ENCODE measurements at regions not wholly inside any gene's neighbourhood (a gene's known extent, or its start where the extent isn't known, plus 50 kb on each side); places are given as distances from the start of the nearest gene placed in this dataset.
"Not testable (repeated sequence)": the region's sequence is repeated elsewhere in the genome, so short reads cannot be mapped to it uniquely, and the experiment has no call there.

GRCh38 chr4:15201782-15202181 is 199.5 kb downstream of the CPEB2 start:
- TF ChIP-seq, protein P1, sequence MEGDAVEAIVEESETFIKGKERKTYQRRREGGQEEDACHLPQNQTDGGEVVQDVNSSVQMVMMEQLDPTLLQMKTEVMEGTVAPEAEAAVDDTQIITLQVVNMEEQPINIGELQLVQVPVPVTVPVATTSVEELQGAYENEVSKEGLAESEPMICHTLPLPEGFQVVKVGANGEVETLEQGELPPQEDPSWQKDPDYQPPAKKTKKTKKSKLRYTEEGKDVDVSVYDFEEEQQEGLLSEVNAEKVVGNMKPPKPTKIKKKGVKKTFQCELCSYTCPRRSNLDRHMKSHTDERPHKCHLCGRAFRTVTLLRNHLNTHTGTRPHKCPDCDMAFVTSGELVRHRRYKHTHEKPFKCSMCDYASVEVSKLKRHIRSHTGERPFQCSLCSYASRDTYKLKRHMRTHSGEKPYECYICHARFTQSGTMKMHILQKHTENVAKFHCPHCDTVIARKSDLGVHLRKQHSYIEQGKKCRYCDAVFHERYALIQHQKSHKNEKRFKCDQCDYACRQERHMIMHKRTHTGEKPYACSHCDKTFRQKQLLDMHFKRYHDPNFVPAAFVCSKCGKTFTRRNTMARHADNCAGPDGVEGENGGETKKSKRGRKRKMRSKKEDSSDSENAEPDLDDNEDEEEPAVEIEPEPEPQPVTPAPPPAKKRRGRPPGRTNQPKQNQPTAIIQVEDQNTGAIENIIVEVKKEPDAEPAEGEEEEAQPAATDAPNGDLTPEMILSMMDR (conservative IDR thresholded peaks at IDR 0.05; ENCODE audit: low read length) = no peak
- no peak for TF ChIP-seq EZH2phosphoT487 (IDR thresholded peaks at IDR 0.05; ENCODE audit: borderline replicate concordance)

GRCh38 chr4:15202481-15202880 is 200.2 kb downstream of the CPEB2 start:
- no peaks in the 10 kb centered on the region for H3K27me3 ChIP-seq (ENCODE audit: insufficient read depth, low read length, poor library complexity, severe bottlenecking)
- H3K4me1 ChIP-seq (ENCODE audit: insufficient read depth, low read length, poor library complexity, severe bottlenecking) = no peaks in the 10 kb centered on the region
- H4K20me1 ChIP-seq (ENCODE audit: insufficient read depth, low read length, poor library complexity, severe bottlenecking) = no peaks in the 10 kb centered on the region
- no peaks in the 10 kb centered on the region for H3F3A ChIP-seq (ENCODE audit: low read depth)
- peaks cover 6% of the 10 kb centered on the region; the same call in 1 of the 2 replicates for H3K9me3 ChIP-seq (ENCODE audit: insufficient read depth, low read depth, low read length)
- no peak overlapping the region for H3K4me2 ChIP-seq (ENCODE audit: low read depth, low read length, poor library complexity, severe bottlenecking)
- H3K36me3 ChIP-seq (ENCODE audit: insufficient read depth, low read length) = no peaks in the 10 kb centered on the region
- H3K4me3 ChIP-seq (ENCODE audit: low read length, poor library complexity, severe bottlenecking) = no peak overlapping the region
- no peaks in the 10 kb centered on the region for H3K79me2 ChIP-seq (ENCODE audit: insufficient read depth, low read length)
- H3K9me2 ChIP-seq (replicated peaks; ENCODE audit: low read depth, low read length) = no peaks in the 10 kb centered on the region
- H3K9ac ChIP-seq (ENCODE audit: low read depth, low read length, poor library complexity, severe bottlenecking) = no peak overlapping the region
- TF ChIP-seq EZH2phosphoT487 (IDR thresholded peaks at IDR 0.05; ENCODE audit: borderline replicate concordance) = no peak
- TF ChIP-seq, protein P1 (conservative IDR thresholded peaks at IDR 0.05; ENCODE audit: low read length) = no peak
- H2AFZ ChIP-seq (ENCODE audit: low read length) = no peak overlapping the region

More at GRCh38 chr4:15201782-15202181, 199.5 kb downstream of the CPEB2 start:
- Histone ChIP-seq H2AFZ (ENCODE audit: low read length) (no peak overlapping the region), H3K4me3 (ENCODE audit: low read length, poor library complexity, severe bottlenecking) (no peak overlapping the region), H4K20me1 (ENCODE audit: insufficient read depth, low read length, poor library complexity, severe bottlenecking) (no peaks in the 10 kb centered on the region), H3K9me3 (ENCODE audit: insufficient read depth, low read depth, low read length) (peaks cover 4% of the 10 kb centered on the region; the same call in 1 of the 2 replicates), H3K9me2 (replicated peaks; ENCODE audit: low read depth, low read length) (no peaks in the 10 kb centered on the region), H3K4me2 (ENCODE audit: low read depth, low read length, poor library complexity, severe bottlenecking) (no peak overlapping the region), H3K79me2 (ENCODE audit: insufficient read depth, low read length) (no peaks in the 10 kb centered on the region), H3K4me1 (ENCODE audit: insufficient read depth, low read length, poor library complexity, severe bottlenecking) (no peaks in the 10 kb centered on the region), H3K9ac (ENCODE audit: low read depth, low read length, poor library complexity, severe bottlenecking) (no peak overlapping the region), H3F3A (ENCODE audit: low read depth) (no peaks in the 10 kb centered on the region), H3K36me3 (ENCODE audit: insufficient read depth, low read length) (no peaks in the 10 kb centered on the region), H3K27me3 (ENCODE audit: insufficient read depth, low read length, poor library complexity, severe bottlenecking) (no peaks in the 10 kb centered on the region)

- H3K9me3 ChIP-seq (ENCODE audit: insufficient read depth, low read depth, low read length); H3F3A ChIP-seq (ENCODE audit: low read depth); H3K9me2 ChIP-seq (replicated peaks; ENCODE audit: low read depth, low read length); H3K27me3 ChIP-seq (ENCODE audit: insufficient read depth, low read length, poor library complexity, severe bottlenecking); H3K9ac ChIP-seq (ENCODE audit: low read depth, low read length, poor library complexity, severe bottlenecking); H4K20me1 ChIP-seq (ENCODE audit: insufficient read depth, low read length, poor library complexity, severe bottlenecking); H3K79me2 ChIP-seq (ENCODE audit: insufficient read depth, low read length); H3K4me2 ChIP-seq (ENCODE audit: low read depth, low read length, poor library complexity, severe bottlenecking); H3K4me3 ChIP-seq (ENCODE audit: low read length, poor library complexity, severe bottlenecking); H2AFZ ChIP-seq (ENCODE audit: low read length); H3K4me1 ChIP-seq (ENCODE audit: insufficient read depth, low read length, poor library complexity, severe bottlenecking); H3K36me3 ChIP-seq (ENCODE audit: insufficient read depth, low read length): not testable (repeated sequence)
Observed at GRCh38 chr4:15206526-15206925, 204.2 kb downstream of the CPEB2 start.

GRCh38 chr4:15213302-15213970 is 211.2 kb downstream of the CPEB2 start:
- no peaks in the 10 kb centered on the region for H3K9me2 ChIP-seq (replicated peaks; ENCODE audit: low read depth, low read length)
- no peak overlapping the region for H3K4me2 ChIP-seq (ENCODE audit: low read depth, low read length, poor library complexity, severe bottlenecking)
- H3K4me3 ChIP-seq (ENCODE audit: low read length, poor library complexity, severe bottlenecking) = no peak overlapping the region
- H3K27me3 ChIP-seq (ENCODE audit: insufficient read depth, low read length, poor library complexity, severe bottlenecking) = no peaks in the 10 kb centered on the region
- H4K20me1 ChIP-seq (ENCODE audit: insufficient read depth, low read length, poor library complexity, severe bottlenecking) = no peaks in the 10 kb centered on the region
- no peaks in the 10 kb centered on the region for H3K36me3 ChIP-seq (ENCODE audit: insufficient read depth, low read length)
- no peak overlapping the region for H3K9ac ChIP-seq (ENCODE audit: low read depth, low read length, poor library complexity, severe bottlenecking)
- no peaks in the 10 kb centered on the region for H3K9me3 ChIP-seq (ENCODE audit: insufficient read depth, low read depth, low read length)
- peaks cover 20% of the 10 kb centered on the region for H3K4me1 ChIP-seq (ENCODE audit: insufficient read depth, low read length, poor library complexity, severe bottlenecking)
- H2AFZ ChIP-seq (ENCODE audit: low read length) = no peak overlapping the region
- TF ChIP-seq EZH2phosphoT487 (IDR thresholded peaks at IDR 0.05; ENCODE audit: borderline replicate concordance) = no peak
- TF ChIP-seq, protein P1 (conservative IDR thresholded peaks at IDR 0.05; ENCODE audit: low read length) = no peak
- no peaks in the 10 kb centered on the region for H3K79me2 ChIP-seq (ENCODE audit: insufficient read depth, low read length)
- H3F3A ChIP-seq (ENCODE audit: low read depth) = no peaks in the 10 kb centered on the region
